Muscle layer of duodenum (tissue), 2 donors: ENCODE measurements at regions not wholly inside any gene's neighbourhood (a gene's known extent, or its start where the extent isn't known, plus 50 kb on each side); places are given as distances from the start of the nearest gene placed in this dataset.

Experiments used
- H3K27ac ChIP-seq: one replicate; pipeline ENCODE4 v1.7.0; 2013; ENCODE audit warnings: mild to moderate bottlenecking, low read length
- H3K27me3 ChIP-seq: one replicate; pipeline ENCODE4 v1.7.0; 2013; ENCODE audit warnings: low read depth, mild to moderate bottlenecking, control low read depth, low read length
- H3K36me3 ChIP-seq, 2 donors: one replicate each; pipeline ENCODE4 v1.7.0; 2013; ENCODE audit warnings: low read length in 2 of 2, control low read depth in 1 of 2, mild to moderate bottlenecking in 1 of 2; ENCODE audit not compliant: insufficient read depth in 2 of 2, control insufficient read depth in 1 of 2
- H3K4me1 ChIP-seq, 2 donors: one replicate each; pipeline ENCODE4 v1.7.0; 2013; ENCODE audit warnings: low read length in 2 of 2, mild to moderate bottlenecking in 2 of 2, control low read depth in 1 of 2, moderate library complexity in 1 of 2; ENCODE audit not compliant: insufficient read depth in 2 of 2, control insufficient read depth in 1 of 2
- H3K4me3 ChIP-seq, 2 donors: one replicate each; pipeline ENCODE4 v1.7.0; 2013; ENCODE audit warnings: low read length in 2 of 2, low read depth in 1 of 2, mild to moderate bottlenecking in 1 of 2
- H3K9me3 ChIP-seq, 2 donors: one replicate each; pipeline ENCODE4 v1.7.0; 2013; ENCODE audit warnings: low read length in 2 of 2, control low read depth in 1 of 2, mild to moderate bottlenecking in 1 of 2; ENCODE audit not compliant: control insufficient read depth in 1 of 2
- donor health status: healthy.

DNA sequence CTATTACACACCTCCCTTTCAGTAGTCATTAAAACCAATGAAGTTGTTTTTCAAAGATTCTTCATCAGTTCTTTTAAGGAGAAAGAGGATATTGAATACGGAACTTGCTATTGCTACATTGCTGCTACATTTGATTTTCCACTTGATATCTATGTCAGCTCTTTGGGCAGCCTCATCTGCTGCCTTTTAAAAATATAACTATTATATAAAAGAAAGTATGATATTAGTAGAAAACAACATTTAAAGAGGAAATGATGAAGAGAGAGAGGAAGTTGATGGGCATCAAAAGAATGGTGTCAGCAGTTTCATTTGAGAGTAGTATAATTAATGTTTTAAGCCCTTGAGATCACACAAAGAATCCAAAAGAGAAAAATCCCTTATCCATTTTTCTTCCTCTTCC lies 171.4 kb downstream of the NFKBIZ start:
- no peaks in the 10 kb centered on the region for H3K36me3 ChIP-seq
- H3K9me3 ChIP-seq: no peaks in the 10 kb centered on the region
- no peak overlapping the region for H3K4me3 ChIP-seq
- H3K27me3 ChIP-seq: no peaks in the 10 kb centered on the region
- H3K4me1 ChIP-seq: peaks cover 0 to 5% of the 10 kb centered on the region in 2 donors
- H3K27ac ChIP-seq: no peak overlapping the region

- no peaks in the 10 kb centered on the region for H3K36me3 ChIP-seq
- H3K27ac ChIP-seq: no peak overlapping the region
- H3K27me3 ChIP-seq: no peaks in the 10 kb centered on the region
- H3K4me3 ChIP-seq: no peak overlapping the region
- peaks cover 0 to 5% of the 10 kb centered on the region in 2 donors for H3K4me1 ChIP-seq
- no peaks in the 10 kb centered on the region for H3K9me3 ChIP-seq
These were observed 175.1 kb downstream of the NFKBIZ start for GRCh38 chr3:102024270-102024904.

DNA sequence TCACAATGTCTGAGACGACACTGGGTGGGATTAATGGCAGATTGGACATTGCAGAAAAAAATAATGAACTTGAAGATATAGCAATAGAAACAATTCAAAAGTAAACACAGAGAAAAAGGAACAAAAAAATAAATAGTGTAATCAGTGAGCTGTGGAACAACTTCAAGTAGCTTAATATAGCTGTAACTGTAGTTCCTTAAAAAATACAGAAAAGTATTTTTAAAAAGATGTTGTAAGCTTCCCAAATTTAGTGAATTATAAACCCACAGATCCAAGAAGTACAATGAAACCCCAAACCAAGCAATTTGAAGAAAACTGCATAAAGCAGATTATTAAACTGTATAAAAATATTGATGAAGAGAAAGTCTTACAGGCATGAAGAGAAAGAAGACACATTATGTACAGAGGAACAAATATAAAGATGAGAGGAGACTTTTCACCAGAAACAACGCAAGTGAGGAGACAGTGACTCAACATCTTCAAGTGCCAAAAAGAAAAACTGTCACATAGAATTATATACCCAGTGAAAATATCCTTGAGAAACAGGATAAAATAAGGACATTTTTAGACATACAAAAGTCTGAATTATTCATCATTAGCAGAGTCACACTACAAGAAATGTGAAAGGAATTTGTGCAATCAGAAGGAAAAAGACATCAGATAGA lies 176.4 kb downstream of the NFKBIZ start:
- H3K4me1 ChIP-seq: peaks cover 0 to 5% of the 10 kb centered on the region in 2 donors
- no peak overlapping the region for H3K27ac ChIP-seq
- H3K36me3 ChIP-seq: no peaks in the 10 kb centered on the region
- no peak overlapping the region for H3K4me3 ChIP-seq
- H3K27me3 ChIP-seq: no peaks in the 10 kb centered on the region
- H3K9me3 ChIP-seq: no peaks in the 10 kb centered on the region

GRCh38 chr3:102026656-102027055 lies 177.3 kb downstream of the NFKBIZ start:
- peaks cover 0 to 5% of the 10 kb centered on the region in 2 donors for H3K4me1 ChIP-seq
- no peak overlapping the region for H3K27ac ChIP-seq
- H3K9me3 ChIP-seq: no peaks in the 10 kb centered on the region
- no peaks in the 10 kb centered on the region for H3K27me3 ChIP-seq
- H3K4me3 ChIP-seq: no peak overlapping the region
- no peaks in the 10 kb centered on the region for H3K36me3 ChIP-seq

DNA sequence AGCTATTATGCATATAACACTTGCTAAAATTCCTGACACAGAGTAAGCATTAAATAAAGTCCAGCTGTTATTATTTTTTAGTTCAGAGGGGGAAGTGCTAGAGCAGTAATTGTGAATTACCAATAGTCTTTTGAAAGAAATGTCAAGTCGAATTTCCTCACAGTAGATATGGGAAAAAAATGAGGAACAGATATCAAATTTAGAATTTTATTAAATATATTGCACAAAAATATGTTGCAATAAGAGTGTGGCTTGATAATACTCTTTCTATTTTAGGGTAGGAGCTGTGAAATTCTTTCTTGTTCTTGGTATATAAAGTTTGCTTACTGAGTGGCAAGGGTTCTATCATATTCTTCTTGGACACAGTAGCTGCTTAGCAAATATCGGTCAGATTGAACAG lies 181.3 kb downstream of the NFKBIZ start:
- H3K36me3 ChIP-seq: no peaks in the 10 kb centered on the region
- no peaks in the 10 kb centered on the region for H3K27me3 ChIP-seq
- no peak overlapping the region for H3K27ac ChIP-seq
- H3K4me1 ChIP-seq: no peaks in the 10 kb centered on the region
- no peaks in the 10 kb centered on the region for H3K9me3 ChIP-seq
- no peak overlapping the region for H3K4me3 ChIP-seq

DNA sequence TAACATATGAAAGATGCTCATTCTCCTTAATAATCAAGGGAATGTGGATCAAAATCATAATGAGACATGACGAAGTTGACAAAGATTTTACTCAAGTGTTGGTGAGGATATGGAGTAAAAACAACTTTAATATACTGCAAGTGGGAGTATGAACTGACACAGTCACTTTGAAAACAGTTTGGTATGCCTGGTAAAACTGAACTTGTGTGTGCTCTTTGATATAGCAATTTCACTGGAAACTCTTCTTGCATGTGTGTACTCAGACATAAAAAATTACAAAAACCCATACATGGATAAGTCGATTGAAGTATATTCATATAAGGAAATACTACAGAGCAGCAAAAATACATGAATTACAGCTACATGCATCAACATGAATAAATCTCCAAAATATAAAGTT lies 182.5 kb downstream of the NFKBIZ start:
- Histone ChIP-seq H3K27ac (no peak overlapping the region), H3K4me1 (no peaks in the 10 kb centered on the region), H3K9me3 (no peaks in the 10 kb centered on the region), H3K36me3 (no peaks in the 10 kb centered on the region), H3K4me3 (no peak overlapping the region), H3K27me3 (no peaks in the 10 kb centered on the region)

- no peaks in the 10 kb centered on the region for H3K27me3 ChIP-seq
- H3K4me1 ChIP-seq: no peaks in the 10 kb centered on the region
- no peak overlapping the region for H3K27ac ChIP-seq
- no peaks in the 10 kb centered on the region for H3K36me3 ChIP-seq
- H3K9me3 ChIP-seq: no peaks in the 10 kb centered on the region
- no peak overlapping the region for H3K4me3 ChIP-seq
These were observed 183.4 kb downstream of the NFKBIZ start for GRCh38 chr3:102032491-102033383.

GRCh38 chr3:102034639-102035451 lies 185.5 kb downstream of the NFKBIZ start:
- no peaks in the 10 kb centered on the region for H3K4me1 ChIP-seq
- no peak overlapping the region for H3K27ac ChIP-seq
- no peaks in the 10 kb centered on the region for H3K36me3 ChIP-seq
- no peaks in the 10 kb centered on the region for H3K27me3 ChIP-seq
- no peak overlapping the region for H3K4me3 ChIP-seq
- peaks cover 0 to 2% of the 10 kb centered on the region in 2 donors for H3K9me3 ChIP-seq

DNA sequence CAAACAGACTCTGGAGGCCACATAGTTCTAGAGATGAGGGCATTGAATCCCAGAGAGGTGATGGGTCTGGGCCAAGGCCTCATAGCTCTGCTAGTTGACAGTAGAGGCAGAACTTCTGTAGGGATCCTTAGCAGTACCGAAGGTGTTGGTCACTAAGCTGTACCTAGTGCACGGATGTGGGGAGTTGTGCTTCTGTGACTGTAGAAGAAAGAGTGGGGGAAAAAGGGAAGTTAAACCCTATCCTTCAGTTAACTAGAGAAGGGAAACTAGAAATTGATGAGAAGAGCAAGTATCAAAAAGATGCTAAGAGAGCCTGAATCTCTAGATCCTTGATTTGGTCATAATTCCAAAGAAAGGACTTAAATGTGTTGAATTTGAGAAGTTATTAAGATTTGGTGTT lies 186.7 kb downstream of the NFKBIZ start:
- no peaks in the 10 kb centered on the region for H3K4me1 ChIP-seq
- no peaks in the 10 kb centered on the region for H3K27me3 ChIP-seq
- H3K36me3 ChIP-seq: no peaks in the 10 kb centered on the region

GRCh38 chr3:102036472-102036871 lies 187.2 kb downstream of the NFKBIZ start:
- Histone ChIP-seq H3K36me3 (no peaks in the 10 kb centered on the region), H3K4me1 (no peaks in the 10 kb centered on the region), H3K4me3 (no peak overlapping the region), H3K9me3 (peaks cover 0 to 5% of the 10 kb centered on the region in 2 donors), H3K27me3 (no peaks in the 10 kb centered on the region), H3K27ac (no peak overlapping the region)

More for the DNA sequence above, 186.7 kb downstream of the NFKBIZ start:
- Histone ChIP-seq H3K27ac (no peak overlapping the region), H3K9me3 (peaks cover 0 to 5% of the 10 kb centered on the region in 2 donors), H3K4me3 (no peak overlapping the region)

DNA sequence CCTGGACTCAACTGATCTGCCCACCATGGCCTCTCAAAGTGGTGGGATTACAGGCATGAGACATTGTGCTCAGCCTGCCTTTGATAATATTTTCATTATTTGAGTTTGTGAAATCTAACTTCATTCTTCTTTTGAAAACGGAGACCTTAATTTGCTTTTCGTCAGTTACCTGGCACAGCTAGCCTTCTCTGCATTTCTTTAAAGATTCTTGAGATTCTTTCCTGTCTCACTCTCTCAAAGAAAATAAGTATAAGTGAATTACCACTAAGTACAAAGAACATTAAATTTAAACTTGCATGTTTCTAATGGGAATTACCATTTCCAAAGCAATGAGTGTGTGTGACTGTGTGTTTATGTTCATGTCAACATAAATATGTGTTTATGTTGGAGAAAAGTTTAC lies 187.9 kb downstream of the NFKBIZ start:
- H3K4me3 ChIP-seq: no peak overlapping the region
- H3K36me3 ChIP-seq: no peaks in the 10 kb centered on the region
- no peaks in the 10 kb centered on the region for H3K4me1 ChIP-seq
- peaks cover 0 to 5% of the 10 kb centered on the region in 2 donors for H3K9me3 ChIP-seq
- H3K27me3 ChIP-seq: no peaks in the 10 kb centered on the region
- no peak overlapping the region for H3K27ac ChIP-seq
